ENCODE measurements at regions not wholly inside any gene's neighbourhood (a gene's known extent, or its start where the extent isn't known, plus 50 kb on each side); places are given as distances from the start of the nearest gene placed in this dataset.

DNA sequence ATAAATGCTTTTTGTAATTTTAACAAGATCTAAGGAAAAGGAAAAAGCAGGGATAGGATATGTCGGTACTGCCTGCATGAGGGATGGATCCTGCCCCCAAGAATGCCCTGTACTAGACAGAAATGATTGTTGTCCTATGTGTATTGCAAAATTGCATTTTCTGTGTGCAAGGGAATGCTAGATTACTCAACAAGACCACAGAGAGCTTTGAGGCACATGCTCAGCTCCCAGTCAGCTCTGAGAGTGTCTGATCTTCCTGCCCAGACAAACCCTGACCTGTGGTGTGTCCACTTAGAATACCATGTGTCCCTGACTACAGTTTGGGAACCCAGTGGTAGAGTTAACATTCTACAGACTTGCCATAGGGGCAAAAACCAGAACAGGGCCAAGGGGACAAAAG is 129.2 kb upstream of the PAK3 start:
- TF ChIP-seq CTCF (IDR thresholded peaks at IDR 0.05; ENCODE audit: insufficient read depth, low read length, poor library complexity, severe bottlenecking): no peak
- no peak for TF ChIP-seq EZH2phosphoT487 (conservative IDR thresholded peaks at IDR 0.05; ENCODE audit: low read length)
